ENCODE measurements at regions not wholly inside any gene's neighbourhood (a gene's known extent, or its start where the extent isn't known, plus 50 kb on each side); places are given as distances from the start of the nearest gene placed in this dataset.

DNA sequence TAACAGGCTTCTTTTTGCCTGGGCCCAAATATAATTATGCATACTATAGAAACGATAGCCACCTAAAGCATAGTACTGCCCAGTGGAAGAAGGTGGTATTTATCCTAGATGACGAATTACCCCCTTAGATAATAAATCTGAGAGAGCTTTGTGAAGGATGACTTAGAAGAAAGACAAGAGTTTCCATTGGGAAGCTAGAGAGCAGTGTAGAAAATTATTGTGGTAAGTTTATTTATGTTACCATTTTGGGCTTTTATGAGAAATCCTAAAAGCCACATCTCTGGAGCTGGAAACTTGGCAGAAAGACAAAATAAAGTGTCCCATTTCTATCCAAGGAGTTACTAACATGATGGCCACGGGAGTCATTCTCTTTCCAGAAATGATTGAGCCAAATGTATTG lies 172.0 kb upstream of the SEMA6A start:
- TF ChIP-seq POLR2A (IDR thresholded peaks at IDR 0.05; ENCODE audit: low read length) (no peak), GATA1 (IDR thresholded peaks at IDR 0.05; ENCODE audit: low read depth, low read length) (no peak)
